Kidney (tissue), 10 donors: ENCODE measurements at regions not wholly inside any gene's neighbourhood (a gene's known extent, or its start where the extent isn't known, plus 50 kb on each side); places are given as distances from the start of the nearest gene placed in this dataset.
"Not testable (repeated sequence)": the region's sequence is repeated elsewhere in the genome, so short reads cannot be mapped to it uniquely, and the experiment has no call there.

Source experiments
- DNase-seq, 5 donors: peaks; one replicate each; pipeline ENCODE4 v3.0.0-alpha.2; 2013 to 2020
- FAIRE-seq: peaks from 2 replicates; lab custom pipeline; 2012; peaks lifted over from hg19 to GRCh38; lab: Jason Lieb, UNC
- H3K27ac ChIP-seq, 2 donors: one replicate each; pipeline ENCODE4 v1.7.0; 2013; ENCODE audit warnings: low read depth in 2 of 2, low read length in 2 of 2, inconsistent platforms in 1 of 2
- H3K27me3 ChIP-seq: one replicate; pipeline ENCODE4 v1.7.1; 2013; ENCODE audit warnings: low read length, inconsistent platforms; ENCODE audit not compliant: control insufficient read depth, insufficient read depth
- H3K36me3 ChIP-seq, 3 donors: one replicate each; pipeline versions ENCODE4 v1.7.0 to v1.7.1; 2013; ENCODE audit warnings: low read length in 3 of 3, control low read depth in 1 of 3, inconsistent platforms in 1 of 3; ENCODE audit not compliant: insufficient read depth in 3 of 3, control insufficient read depth in 2 of 3
- H3K4me1 ChIP-seq, 3 donors: one replicate each; pipeline versions ENCODE4 v1.7.0 to v1.7.1; 2013; ENCODE audit warnings: low read length in 3 of 3, inconsistent platforms in 1 of 3, low read depth in 1 of 3; ENCODE audit not compliant: control insufficient read depth in 2 of 3, insufficient read depth in 2 of 3
- H3K4me3 ChIP-seq, 3 donors: one replicate each; pipeline versions ENCODE4 v1.7.0 to v1.8.1; 2013; ENCODE audit warnings: low read length in 3 of 3, control low read depth in 1 of 3, inconsistent platforms in 1 of 3
- H3K9ac ChIP-seq, 3 donors: one replicate each; pipeline versions ENCODE4 v1.7.0 to v1.7.1; 2013; ENCODE audit warnings: low read length in 3 of 3, control low read depth in 1 of 3, inconsistent platforms in 1 of 3
- H3K9me3 ChIP-seq, 3 donors: one replicate each; pipeline versions ENCODE4 v1.7.0 to v1.7.1; 2013; ENCODE audit warnings: low read length in 3 of 3, control low read depth in 1 of 3, inconsistent platforms in 1 of 3; ENCODE audit not compliant: control insufficient read depth in 2 of 3, insufficient read depth in 1 of 3
- intact Hi-C: fragments of 100-400 bp; cut with DNase I; formaldehyde crosslinking; loops from one replicate; pipeline ENCODE4 v1.11.1; 2022
- donor health status: control.
- donor health status: control.
- donor health status: DM: yes; HTN: yes; CAD: no.
- donor health status: Normal renal cell carcinoma (clear cell type).

DNA sequence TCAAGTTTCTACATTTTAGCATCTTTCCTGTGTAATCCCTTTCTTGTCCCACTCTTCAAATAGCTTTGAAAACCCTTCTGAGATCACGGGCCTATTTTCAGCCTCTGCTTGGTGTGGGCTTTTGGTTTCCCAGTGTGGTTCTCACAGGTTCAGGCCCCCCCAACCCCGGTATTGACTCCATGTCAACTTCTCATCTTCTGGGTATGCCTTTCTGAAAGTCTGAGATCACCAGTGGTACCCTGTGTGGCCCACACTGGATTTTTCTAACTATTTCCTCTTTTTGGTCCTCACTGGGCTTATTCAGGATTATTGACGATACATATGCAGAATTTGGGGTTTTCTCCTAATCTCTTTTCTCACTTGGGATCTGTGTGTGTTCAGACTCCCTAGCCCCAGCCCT lies 146.9 kb upstream of the PLGLB2 start:
- H3K27me3 ChIP-seq, H3K27ac ChIP-seq, H3K9ac ChIP-seq, FAIRE-seq, intact Hi-C loops, H3K4me3 ChIP-seq, H3K9me3 ChIP-seq, H3K4me1 ChIP-seq, H3K36me3 ChIP-seq, DNase-seq: not testable (repeated sequence)

GRCh38 chr2:87602118-87602517 lies 145.8 kb upstream of the PLGLB2 start:
- FAIRE-seq, H3K9me3 ChIP-seq, H3K27me3 ChIP-seq, H3K4me1 ChIP-seq, H3K27ac ChIP-seq, DNase-seq, H3K36me3 ChIP-seq, H3K4me3 ChIP-seq, intact Hi-C loops, H3K9ac ChIP-seq: not testable (repeated sequence)

GRCh38 chr2:87602728-87603127 lies 145.2 kb upstream of the PLGLB2 start:
- H3K36me3 ChIP-seq, H3K9me3 ChIP-seq, DNase-seq, H3K27ac ChIP-seq, H3K4me1 ChIP-seq, H3K9ac ChIP-seq, FAIRE-seq, H3K27me3 ChIP-seq, H3K4me3 ChIP-seq, intact Hi-C loops: not testable (repeated sequence)

DNA sequence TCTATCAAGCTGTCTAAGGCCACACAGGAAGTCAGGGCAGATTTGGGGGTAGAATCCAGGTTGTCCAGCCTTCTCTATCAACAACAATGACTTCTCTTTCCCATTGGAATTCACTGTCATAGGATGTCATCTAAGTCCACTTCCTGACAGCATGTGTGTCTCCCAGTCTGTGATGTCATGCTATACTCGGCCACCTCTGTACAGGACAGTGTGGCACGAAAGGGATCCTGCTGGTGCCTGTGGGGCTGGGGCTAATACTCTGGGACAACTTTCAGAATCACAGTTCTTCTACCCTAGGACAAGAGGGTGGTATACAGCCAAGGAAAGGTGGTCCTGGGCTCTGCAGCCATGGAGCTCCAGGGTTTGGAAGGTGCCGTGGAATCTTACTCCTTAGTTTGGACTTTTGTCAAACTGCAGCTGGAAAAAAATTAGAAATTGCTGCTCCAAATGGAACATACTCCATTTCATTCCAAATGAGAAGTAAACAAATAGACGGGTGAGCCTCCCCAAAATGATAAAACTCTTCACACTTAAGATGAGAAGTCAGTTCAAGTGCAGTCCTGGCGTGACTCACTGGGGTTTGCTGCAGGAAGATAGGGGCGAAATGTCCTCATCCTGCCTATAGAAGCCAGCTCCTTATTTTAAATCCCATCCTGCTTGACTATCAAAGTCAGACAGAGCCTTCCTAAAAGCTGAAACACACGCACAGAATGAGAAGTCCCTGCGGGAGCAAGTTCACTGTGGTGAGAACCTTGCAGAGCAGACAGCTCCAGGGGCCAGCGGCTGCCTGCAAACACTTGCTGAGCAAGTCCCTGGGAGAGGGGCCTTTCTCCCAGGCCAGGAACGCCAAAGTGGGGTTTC lies 144.2 kb upstream of the PLGLB2 start:
- peak in 1 of 5 donors; percentile 25 for DNase-seq
- H3K4me3 ChIP-seq, H3K27ac ChIP-seq, H3K36me3 ChIP-seq, H3K27me3 ChIP-seq, H3K4me1 ChIP-seq, H3K9ac ChIP-seq, H3K9me3 ChIP-seq, intact Hi-C loops, FAIRE-seq: not testable (repeated sequence)

DNA sequence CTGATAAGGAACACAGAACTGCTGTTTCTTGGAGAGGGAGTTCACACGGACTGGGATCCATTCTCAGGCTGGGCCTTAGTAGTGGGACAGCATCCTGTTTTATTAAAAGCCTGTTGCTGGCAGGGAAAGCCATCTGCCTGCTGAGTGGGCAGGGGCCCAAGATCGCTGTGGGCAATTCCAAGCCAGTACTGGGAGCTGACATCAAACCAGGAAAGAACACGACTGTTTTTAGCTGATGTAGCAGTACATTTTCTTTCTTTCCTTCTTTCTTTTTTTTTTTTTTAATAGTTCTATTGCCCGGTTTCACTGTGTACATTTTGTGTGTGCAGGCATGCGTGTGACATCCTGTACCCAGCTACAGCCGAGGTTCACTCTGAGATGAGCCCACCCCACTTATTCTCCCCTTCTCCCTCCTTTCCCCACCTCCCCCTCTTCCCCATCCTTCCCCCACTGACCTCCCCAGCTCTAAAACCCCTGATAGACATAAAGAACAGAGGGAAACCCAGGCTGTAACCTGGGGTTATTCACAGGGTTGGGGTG lies 143.5 kb upstream of the PLGLB2 start:
- DNase-seq, intact Hi-C loops, H3K9ac ChIP-seq, H3K27me3 ChIP-seq, H3K36me3 ChIP-seq, H3K9me3 ChIP-seq, H3K27ac ChIP-seq, H3K4me3 ChIP-seq, FAIRE-seq, H3K4me1 ChIP-seq: not testable (repeated sequence)

DNA sequence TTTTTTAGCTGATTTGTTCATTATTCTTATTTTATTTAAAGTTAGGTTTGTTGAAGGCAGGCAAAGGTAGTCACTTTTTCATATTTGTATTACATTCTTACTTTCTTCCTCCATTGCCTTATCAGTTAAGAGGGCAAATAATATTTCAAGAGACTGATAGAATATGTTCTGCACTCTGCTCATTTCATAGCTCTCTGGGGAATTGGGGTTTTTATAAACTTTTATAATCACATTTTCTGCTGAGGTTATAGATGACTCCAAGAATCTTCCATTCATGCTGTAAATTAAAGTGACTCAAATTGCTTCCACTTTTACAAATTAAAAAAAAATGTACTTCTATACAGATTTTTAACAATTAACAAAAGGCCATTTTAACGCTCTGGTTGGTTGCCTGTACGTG lies 142.9 kb upstream of the PLGLB2 start:
- H3K4me3 ChIP-seq, FAIRE-seq, DNase-seq, H3K27ac ChIP-seq, intact Hi-C loops, H3K9me3 ChIP-seq, H3K4me1 ChIP-seq, H3K27me3 ChIP-seq, H3K36me3 ChIP-seq, H3K9ac ChIP-seq: not testable (repeated sequence)

DNA sequence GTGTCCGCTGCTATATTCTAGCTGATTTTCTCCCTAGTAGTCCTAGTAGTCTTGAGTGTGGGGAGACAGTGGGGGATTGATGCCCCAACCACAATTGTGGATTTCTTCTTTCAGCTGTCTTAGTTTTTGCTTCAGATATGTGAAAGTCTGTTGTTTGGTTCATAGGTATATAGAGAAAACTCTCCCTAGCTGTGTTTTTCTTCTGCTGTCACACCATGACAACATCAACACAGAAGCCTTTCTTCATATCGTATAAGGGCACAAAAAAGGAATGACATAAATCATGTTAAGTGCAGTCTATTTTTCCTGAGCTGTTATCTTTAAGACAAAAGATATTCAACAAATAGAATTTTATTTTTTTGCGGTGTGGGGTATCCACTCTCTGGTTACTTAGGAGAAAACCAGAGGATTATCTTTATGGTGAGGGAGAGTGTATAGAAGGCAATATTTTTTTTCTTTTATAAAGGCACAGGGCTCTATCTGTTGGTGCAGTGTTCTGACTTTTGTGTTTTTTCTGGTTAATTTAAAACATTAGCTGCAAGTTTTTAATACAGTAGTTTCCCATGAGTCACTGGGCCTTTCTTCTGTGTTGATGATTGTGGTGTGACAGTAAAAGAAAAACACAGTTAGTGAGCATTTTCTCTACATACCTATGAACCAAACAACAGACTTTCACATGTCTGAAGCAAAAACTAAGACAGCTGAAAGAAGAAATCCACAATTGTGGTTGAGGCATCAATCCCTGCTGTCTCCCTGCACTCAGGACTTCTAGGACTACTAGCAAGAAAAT lies 139.3 kb upstream of the PLGLB2 start:
- H3K27ac ChIP-seq, H3K9me3 ChIP-seq, DNase-seq, H3K27me3 ChIP-seq, intact Hi-C loops, H3K36me3 ChIP-seq, FAIRE-seq, H3K9ac ChIP-seq, H3K4me1 ChIP-seq, H3K4me3 ChIP-seq: not testable (repeated sequence)

GRCh38 chr2:87610974-87611373 lies 136.9 kb upstream of the PLGLB2 start:
- H3K4me1 ChIP-seq, H3K9ac ChIP-seq, H3K27me3 ChIP-seq, intact Hi-C loops, H3K36me3 ChIP-seq, H3K27ac ChIP-seq, H3K4me3 ChIP-seq, FAIRE-seq, DNase-seq, H3K9me3 ChIP-seq: not testable (repeated sequence)
